GM12891 (cell line): ENCODE measurements at regions not wholly inside any gene's neighbourhood (a gene's known extent, or its start where the extent isn't known, plus 50 kb on each side); places are given as distances from the start of the nearest gene placed in this dataset.

Experiments
- POLR2AphosphoS5 ChIP-seq: IDR thresholded peaks from 2 replicates; pipeline ENCODE4 v1.6.1; 2011; ENCODE audit warnings: low read depth, low read length, control low read depth
- SPI1 ChIP-seq: IDR thresholded peaks from 2 replicates; pipeline ENCODE4 v1.6.1; 2011; ENCODE audit warnings: low read depth, low read length, control low read depth

- no peak for TF ChIP-seq POLR2AphosphoS5
- no peak for TF ChIP-seq SPI1
Measured at GRCh38 chr12:5257763-5258495, 174.0 kb upstream of the NTF3 start.
